ENCODE measurements at regions not wholly inside any gene's neighbourhood (a gene's known extent, or its start where the extent isn't known, plus 50 kb on each side); places are given as distances from the start of the nearest gene placed in this dataset.
A peak's percentile ranks its signal among the peaks of the same experiment; 100 is the strongest.

GRCh38 chr1:55530749-55531478 is 315.8 kb upstream of the USP24 start (continued):
- TF ChIP-seq ZMAT5 (CRISPR knock-in tag; IDR thresholded peaks at IDR 0.05; ENCODE audit: borderline replicate concordance, low read depth) (no peak), ETV6 (CRISPR knock-in tag; conservative IDR thresholded peaks at IDR 0.05) (no peak), RCOR2 (CRISPR knock-in tag; IDR thresholded peaks at IDR 0.05) (peak; percentile 81), MLLT10 (CRISPR knock-in tag; IDR thresholded peaks at IDR 0.05) (no peak), ZFYVE20 (CRISPR knock-in tag; IDR thresholded peaks at IDR 0.05; ENCODE audit: borderline replicate concordance, low read depth) (no peak), ZEB1 (IDR thresholded peaks at IDR 0.05; ENCODE audit: insufficient replicate concordance, low read depth) (peak; percentile 79), NRL (CRISPR knock-in tag; IDR thresholded peaks at IDR 0.05; ENCODE audit: borderline replicate concordance) (no peak), NFKB2 (CRISPR knock-in tag; IDR thresholded peaks at IDR 0.05; ENCODE audit: borderline replicate concordance) (no peak), FUBP1 (CRISPR knock-in tag; IDR thresholded peaks at IDR 0.05; ENCODE audit: borderline replicate concordance) (no peak), ELF1 (CRISPR knock-in tag; IDR thresholded peaks at IDR 0.05) (no peak), RAD21 (CRISPR knock-in tag; IDR thresholded peaks at IDR 0.05) (no peak), ZBTB42 (CRISPR knock-in tag; IDR thresholded peaks at IDR 0.05) (no peak), ZBTB14 (CRISPR knock-in tag; IDR thresholded peaks at IDR 0.05) (no peak), DNMT1 (CRISPR knock-in tag; IDR thresholded peaks at IDR 0.05) (no peak), HNF4G (IDR thresholded peaks at IDR 0.05; ENCODE audit: borderline replicate concordance, low read depth, low read length) (peak; percentile 96), HNF4G (CRISPR knock-in tag; IDR thresholded peaks at IDR 0.05; ENCODE audit: borderline replicate concordance, low read depth) (peak; percentile 75; the same call in 1 of the 2 replicates), ZNF33A (CRISPR knock-in tag; IDR thresholded peaks at IDR 0.05; ENCODE audit: borderline replicate concordance) (no peak), JUNB (CRISPR knock-in tag; IDR thresholded peaks at IDR 0.05; ENCODE audit: borderline replicate concordance) (no peak), FOSL2 (CRISPR knock-in tag; IDR thresholded peaks at IDR 0.05) (peak; percentile 85), ZUFSP (CRISPR knock-in tag; IDR thresholded peaks at IDR 0.05; ENCODE audit: borderline replicate concordance) (no peak), ZNF567 (CRISPR knock-in tag; IDR thresholded peaks at IDR 0.05; ENCODE audit: borderline replicate concordance) (no peak), ZNF160 (CRISPR knock-in tag; IDR thresholded peaks at IDR 0.05) (no peak), ZNF44 (CRISPR knock-in tag; IDR thresholded peaks at IDR 0.05) (no peak), NFATC3 (CRISPR knock-in tag; IDR thresholded peaks at IDR 0.05) (no peak), ZNF589 (CRISPR knock-in tag; conservative IDR thresholded peaks at IDR 0.05) (no peak), ZNF660 (CRISPR knock-in tag; IDR thresholded peaks at IDR 0.05; ENCODE audit: borderline replicate concordance, low read depth) (no peak), ZNF274 (CRISPR knock-in tag; IDR thresholded peaks at IDR 0.05) (no peak)
